Activated CD8-positive, alpha-beta T cell treated with anti-CD3 and anti-CD28 coated beads, Interleukin-2, amount 10 ng/mL, durations not matched to agents 7 days and 5 days (primary cell): ENCODE measurements at regions not wholly inside any gene's neighbourhood (a gene's known extent, or its start where the extent isn't known, plus 50 kb on each side); places are given as distances from the start of the nearest gene placed in this dataset.

Experiments used
- ATAC-seq: fragments of 150-1000 bp; cut with Tn5 transposase; one replicate; pipeline ENCODE4 v1.10.0; 2021; ENCODE audit warnings: moderate library complexity
- CTCF ChIA-PET: fragments of 350-600 bp; sonication (Branson Sonifier 250); formaldehyde crosslinking; loops from one replicate; lab custom pipeline; 2021; ENCODE audit warnings: antibody characterized with exemption; lab: Charles Lee
- POLR2A ChIA-PET: fragments of 350-600 bp; sonication (Branson Sonifier 250); formaldehyde crosslinking; loops from one replicate; lab custom pipeline; 2021; ENCODE audit warnings: antibody characterized with exemption; lab: Charles Lee
- DNase-seq: peaks from one replicate; pipeline ENCODE4 v3.0.0-alpha.2; 2020
- H3K27ac Mint-ChIP-seq: one replicate; pipeline ENCODE4 v1.8.0; 2021; ENCODE audit warnings: mild to moderate bottlenecking, mixed read lengths
- H3K27me3 Mint-ChIP-seq: one replicate; pipeline ENCODE4 v1.8.0; 2021; ENCODE audit warnings: low read depth, mixed read lengths
- H3K36me3 Mint-ChIP-seq: one replicate; pipeline ENCODE4 v1.8.0; 2021; ENCODE audit warnings: low read depth, mixed read lengths
- H3K4me1 Mint-ChIP-seq: one replicate; pipeline ENCODE4 v1.8.0; 2021; ENCODE audit warnings: low read depth, mixed read lengths
- H3K4me3 Mint-ChIP-seq: one replicate; pipeline ENCODE4 v1.8.0; 2021; ENCODE audit warnings: mild to moderate bottlenecking, mixed read lengths
- H3K9me3 Mint-ChIP-seq: one replicate; pipeline ENCODE4 v1.8.0; 2022; ENCODE audit warnings: mixed read lengths; ENCODE audit not compliant: insufficient read depth

DNA sequence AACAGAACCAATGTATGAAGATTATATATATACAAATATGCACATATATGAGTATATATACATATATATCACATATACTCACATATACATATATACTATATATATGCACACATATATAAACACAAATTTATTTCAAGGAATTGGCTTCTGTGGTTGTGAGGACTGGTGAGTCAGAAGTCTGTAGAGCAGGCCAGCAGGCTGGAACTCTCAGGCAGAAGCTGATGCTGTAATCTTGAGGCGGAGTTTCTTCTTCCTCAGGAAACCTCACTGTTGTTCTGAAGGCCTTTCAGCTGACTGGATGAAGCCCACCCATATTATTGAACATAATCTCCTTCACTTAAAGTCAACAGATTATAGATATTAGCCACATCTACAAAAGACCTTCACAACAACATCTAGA lies 143.9 kb upstream of the CREB1 start:
- Mint-ChIP-seq H3K27ac (no peak overlapping the region), H3K4me3 (no peak overlapping the region), H3K27me3 (no peaks in the 10 kb centered on the region), H3K36me3 (no peaks in the 10 kb centered on the region), H3K9me3 (peaks cover 16% of the 10 kb centered on the region), H3K4me1 (peaks cover 2% of the 10 kb centered on the region)
- ATAC-seq (no peak), DNase-seq (no peak)
- ChIA-PET POLR2A (no interaction called here), CTCF (no interaction called here)

DNA sequence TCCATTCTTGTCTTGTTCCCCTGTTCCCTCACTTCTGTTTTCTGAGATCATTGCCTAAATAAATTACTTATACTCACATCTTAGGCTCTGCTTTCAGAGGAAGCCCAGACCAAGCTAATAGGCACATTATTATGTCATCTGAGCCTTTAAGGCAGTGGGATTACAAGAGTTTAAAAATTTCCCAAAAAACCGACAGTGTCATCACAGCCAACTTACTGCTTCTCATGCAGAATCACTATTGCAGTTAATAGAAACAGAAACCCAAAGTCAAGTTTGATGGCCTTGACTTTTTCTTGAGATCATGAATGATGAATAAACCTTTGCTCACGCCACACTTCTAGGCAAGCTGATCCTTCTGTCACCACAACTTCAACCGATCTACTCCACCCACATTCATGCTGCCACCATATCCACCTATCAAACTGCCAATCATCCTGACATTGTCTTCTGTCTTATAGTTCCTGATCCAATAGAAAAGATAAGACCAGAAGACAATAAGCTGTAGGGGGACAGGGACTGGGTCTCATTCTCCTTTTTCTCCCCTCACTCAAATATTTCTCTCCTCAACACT lies 142.7 kb upstream of the CREB1 start:
- H3K9me3 Mint-ChIP-seq, result peaks cover 7% of the 10 kb centered on the region
- H3K36me3 Mint-ChIP-seq, result no peaks in the 10 kb centered on the region
- CTCF ChIA-PET, result no interaction called here
- ATAC-seq (no peak), DNase-seq (no peak)
- H3K27ac Mint-ChIP-seq, result no peak overlapping the region
- H3K4me3 Mint-ChIP-seq, result no peak overlapping the region
- POLR2A ChIA-PET, result no interaction called here
- H3K4me1 Mint-ChIP-seq, result peaks cover 2% of the 10 kb centered on the region
- no peaks in the 10 kb centered on the region for H3K27me3 Mint-ChIP-seq

DNA sequence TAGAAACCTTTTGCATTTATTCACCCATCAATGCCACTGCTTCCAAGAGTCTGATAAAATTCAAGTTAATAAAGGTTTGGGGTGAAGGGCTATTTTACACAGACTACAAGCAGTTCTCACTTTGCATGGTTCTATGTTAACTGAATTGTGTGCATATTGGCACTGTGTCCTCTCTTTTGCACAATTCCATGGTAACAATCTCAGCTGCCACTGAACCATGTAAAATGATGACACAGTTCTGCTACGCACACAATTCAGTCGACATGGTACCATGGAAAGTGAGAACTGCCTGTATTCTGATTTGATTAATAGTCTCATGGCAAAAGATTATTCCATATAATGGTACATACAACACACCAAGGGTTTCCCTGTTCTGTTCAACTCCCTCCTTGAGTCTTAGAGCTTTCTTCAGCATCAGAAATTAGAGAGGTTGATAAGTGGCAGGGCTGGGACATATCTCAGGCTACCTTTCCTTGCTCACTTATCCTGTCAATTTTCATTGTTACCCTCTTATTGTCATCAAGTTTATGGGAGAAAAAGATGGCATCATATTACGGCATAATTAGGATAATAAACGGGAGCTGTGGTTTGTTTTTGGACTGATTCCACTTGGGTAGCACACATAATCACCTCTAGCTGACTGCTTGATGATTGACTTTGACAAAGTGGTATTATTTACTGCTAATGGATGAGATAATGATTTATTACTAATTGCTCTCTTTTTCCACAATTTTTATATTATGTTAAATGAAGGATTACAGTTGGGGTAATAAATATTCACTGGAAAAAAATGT lies 139.3 kb upstream of the CREB1 start:
- DNase-seq, result no peak
- Mint-ChIP-seq H3K36me3 (no peaks in the 10 kb centered on the region), H3K4me1 (peaks cover 2% of the 10 kb centered on the region), H3K9me3 (no peaks in the 10 kb centered on the region), H3K4me3 (no peak overlapping the region), H3K27ac (no peak overlapping the region), H3K27me3 (no peaks in the 10 kb centered on the region)
- ChIA-PET POLR2A (no interaction called here), CTCF (interaction anchor here (0.8 kb wide), 1 partner anchor 29 kb away, joined by 3 read pairs; no protein-coding TSS in a partner anchor)
- no peak for ATAC-seq

DNA sequence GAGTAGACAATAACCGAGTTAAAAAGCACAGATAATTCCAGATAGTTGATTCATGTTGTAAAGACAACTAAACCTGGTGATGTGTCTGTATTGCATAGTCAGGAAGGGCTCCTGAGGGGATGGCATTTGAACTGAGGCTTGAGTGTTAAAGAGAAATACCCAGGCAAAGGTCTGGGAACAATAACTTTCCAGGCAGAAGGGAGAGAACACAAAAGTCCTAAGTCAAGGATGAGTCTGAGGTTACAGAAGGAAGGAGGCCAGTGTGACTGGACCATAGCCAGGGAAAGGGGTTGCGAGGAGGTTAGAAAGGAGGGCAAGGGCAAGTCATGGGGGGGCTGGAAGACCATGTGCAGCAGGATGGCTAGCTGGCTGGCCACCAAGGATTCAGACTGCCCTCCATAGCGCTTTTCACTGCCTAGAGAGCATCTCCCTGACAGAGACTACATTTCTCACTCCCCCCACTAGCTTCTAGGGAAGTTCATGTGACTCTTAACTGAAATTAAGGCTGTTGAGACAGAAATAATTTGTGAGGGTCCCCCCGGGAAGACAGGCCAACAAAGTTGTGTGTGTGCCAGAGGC lies 135.5 kb upstream of the CREB1 start:
- no peak for DNase-seq
- H3K9me3 Mint-ChIP-seq, result no peaks in the 10 kb centered on the region
- no peak overlapping the region for H3K27ac Mint-ChIP-seq
- no peaks in the 10 kb centered on the region for H3K36me3 Mint-ChIP-seq
- peaks cover 3% of the 10 kb centered on the region for H3K27me3 Mint-ChIP-seq
- H3K4me3 Mint-ChIP-seq, result no peak overlapping the region
- H3K4me1 Mint-ChIP-seq, result no peaks in the 10 kb centered on the region
- no peak for ATAC-seq
- ChIA-PET POLR2A (no interaction called here), CTCF (no interaction called here)

DNA sequence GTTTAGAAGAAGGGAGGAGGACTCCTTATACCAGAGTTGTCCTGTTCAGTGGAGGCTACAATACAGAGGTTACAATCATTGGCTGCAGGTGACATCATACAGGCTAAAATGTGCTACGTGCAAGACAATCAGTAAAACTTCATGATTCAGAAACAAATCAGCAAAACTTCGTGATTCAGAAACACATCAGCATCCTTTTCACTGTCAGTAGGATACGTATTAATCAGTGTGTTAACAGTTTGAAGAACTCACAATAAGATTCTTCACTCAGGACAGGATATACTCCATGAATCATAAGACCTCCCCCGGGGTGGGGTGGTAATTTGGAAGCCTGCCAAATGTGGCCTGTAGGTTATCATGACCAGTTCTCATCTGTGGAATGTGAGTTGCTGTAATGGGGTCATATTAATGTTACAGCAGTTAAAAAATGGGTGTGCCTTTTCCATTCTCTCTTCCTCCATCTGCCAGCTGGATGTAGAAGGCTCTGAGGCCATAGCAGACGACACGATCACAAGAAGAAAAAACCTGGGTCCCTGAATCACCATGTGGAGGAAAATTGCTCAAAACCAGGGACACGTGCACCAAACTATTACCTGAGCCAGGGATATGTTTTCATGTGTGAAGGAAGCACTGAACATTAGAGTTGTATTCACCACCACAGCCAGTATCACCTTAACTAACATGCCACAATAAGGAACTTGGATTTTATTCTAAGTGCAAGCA lies 134.8 kb upstream of the CREB1 start:
- DNase-seq (no peak), ATAC-seq (no peak)
- no peak overlapping the region for H3K27ac Mint-ChIP-seq
- no peak overlapping the region for H3K4me3 Mint-ChIP-seq
- no peaks in the 10 kb centered on the region for H3K36me3 Mint-ChIP-seq
- peaks cover 3% of the 10 kb centered on the region for H3K27me3 Mint-ChIP-seq
- no peaks in the 10 kb centered on the region for H3K4me1 Mint-ChIP-seq
- no peaks in the 10 kb centered on the region for H3K9me3 Mint-ChIP-seq
- ChIA-PET CTCF (no interaction called here), POLR2A (no interaction called here)

DNA sequence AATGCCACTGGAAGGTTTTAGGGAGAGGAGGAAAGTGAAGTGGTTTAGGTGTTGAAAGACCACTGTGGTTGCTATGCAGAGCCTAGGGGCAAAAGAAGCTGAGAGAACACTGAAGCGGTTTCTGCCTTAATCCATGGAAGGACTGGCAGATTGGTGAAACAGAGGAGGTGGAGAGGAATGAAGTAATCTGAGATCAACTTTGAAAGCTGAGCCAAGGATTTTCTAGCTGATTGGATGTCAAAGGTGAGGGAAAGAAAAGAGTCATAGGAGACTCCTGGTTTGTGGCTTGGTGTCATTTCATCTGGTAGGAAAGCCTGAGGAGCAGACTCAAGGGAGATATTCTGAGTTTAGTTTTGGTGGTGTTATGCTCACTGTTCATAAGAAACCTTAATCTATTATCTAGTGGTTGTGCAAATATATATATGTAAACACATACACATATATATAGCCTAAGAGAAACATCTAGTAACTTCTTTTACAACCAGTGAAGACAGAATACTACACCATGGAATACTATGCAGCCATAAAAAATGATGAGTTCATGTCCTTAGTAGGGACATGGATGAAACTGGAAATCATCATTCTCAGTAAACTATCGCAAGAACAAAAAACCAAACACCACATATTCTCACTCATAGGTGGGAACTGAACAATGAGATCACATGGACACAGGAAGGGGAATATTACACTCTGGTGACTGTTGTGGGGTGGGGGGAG lies 134.1 kb upstream of the CREB1 start:
- Mint-ChIP-seq H3K4me3 (no peak overlapping the region), H3K27ac (no peak overlapping the region), H3K36me3 (no peaks in the 10 kb centered on the region), H3K27me3 (peaks cover 3% of the 10 kb centered on the region), H3K9me3 (no peaks in the 10 kb centered on the region), H3K4me1 (no peaks in the 10 kb centered on the region)
- ATAC-seq (no peak), DNase-seq (no peak)
- CTCF ChIA-PET, result no interaction called here
- POLR2A ChIA-PET, result no interaction called here

DNA sequence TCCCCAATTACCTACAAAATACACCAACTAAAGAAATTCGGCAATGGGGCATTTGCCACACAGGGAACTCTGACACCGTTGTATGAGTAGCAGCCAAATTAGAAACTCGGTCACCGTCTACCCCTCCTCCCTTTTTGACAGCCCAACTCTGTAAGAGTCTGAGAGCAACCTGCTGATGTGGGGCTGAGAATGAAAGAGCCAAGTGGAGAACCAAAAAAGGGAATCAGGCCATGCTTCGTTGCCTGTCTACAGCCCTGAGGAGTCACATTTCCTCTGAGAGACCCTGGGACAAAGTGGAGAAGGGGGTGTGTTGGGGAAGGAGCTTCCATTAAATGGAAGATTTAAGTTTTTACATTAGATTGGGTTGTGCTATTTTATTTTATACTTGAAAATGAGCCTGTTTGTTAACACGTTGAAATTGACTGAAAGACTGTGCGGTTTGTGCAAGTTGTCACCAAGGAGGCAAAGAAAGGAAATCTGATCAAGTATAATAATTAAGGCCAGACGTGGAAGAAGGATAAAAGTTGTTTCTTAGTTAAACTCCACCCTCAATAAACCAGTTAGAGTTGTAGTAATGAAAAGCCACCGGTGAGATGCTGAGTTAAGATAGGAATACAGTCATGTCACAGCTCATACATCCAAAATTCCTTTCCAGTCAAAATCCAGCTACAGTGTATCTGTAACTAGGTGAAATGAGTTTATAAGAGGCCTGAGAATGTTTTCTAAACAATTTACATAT lies 131.7 kb upstream of the CREB1 start:
- CTCF ChIA-PET, result no interaction called here
- no peaks in the 10 kb centered on the region for H3K36me3 Mint-ChIP-seq
- no peaks in the 10 kb centered on the region for H3K9me3 Mint-ChIP-seq
- H3K4me1 Mint-ChIP-seq, result no peaks in the 10 kb centered on the region
- H3K27me3 Mint-ChIP-seq, result peaks cover 3% of the 10 kb centered on the region
- POLR2A ChIA-PET, result no interaction called here
- no peak overlapping the region for H3K4me3 Mint-ChIP-seq
- ATAC-seq (no peak), DNase-seq (no peak)
- H3K27ac Mint-ChIP-seq, result no peak overlapping the region

DNA sequence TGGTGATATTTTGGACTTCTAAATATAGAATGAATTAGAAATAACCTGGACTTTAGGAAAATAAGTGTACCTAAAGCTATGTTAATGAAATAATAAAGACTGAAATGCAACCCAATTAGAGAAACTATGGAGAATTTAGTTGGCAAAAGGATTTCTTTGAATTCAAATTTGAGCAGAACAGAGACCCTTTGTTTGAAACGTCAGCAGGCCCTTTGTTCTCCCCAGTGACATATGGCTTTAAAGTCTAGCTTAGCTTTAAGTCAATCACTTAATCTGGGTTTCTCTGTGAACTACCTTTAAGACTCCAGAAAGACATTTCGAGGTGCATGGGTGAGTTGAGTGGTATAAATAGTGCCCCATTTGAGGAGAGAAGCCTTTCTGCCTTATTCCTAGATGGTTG lies 130.5 kb upstream of the CREB1 start:
- ATAC-seq, result no peak
- no peak overlapping the region for H3K27ac Mint-ChIP-seq
- H3K4me1 Mint-ChIP-seq, result no peaks in the 10 kb centered on the region
- H3K9me3 Mint-ChIP-seq, result no peaks in the 10 kb centered on the region
- H3K36me3 Mint-ChIP-seq, result no peaks in the 10 kb centered on the region
- CTCF ChIA-PET, result no interaction called here
- H3K27me3 Mint-ChIP-seq, result peaks cover 4% of the 10 kb centered on the region
- no peak for DNase-seq
- POLR2A ChIA-PET, result no interaction called here
- H3K4me3 Mint-ChIP-seq, result no peak overlapping the region

DNA sequence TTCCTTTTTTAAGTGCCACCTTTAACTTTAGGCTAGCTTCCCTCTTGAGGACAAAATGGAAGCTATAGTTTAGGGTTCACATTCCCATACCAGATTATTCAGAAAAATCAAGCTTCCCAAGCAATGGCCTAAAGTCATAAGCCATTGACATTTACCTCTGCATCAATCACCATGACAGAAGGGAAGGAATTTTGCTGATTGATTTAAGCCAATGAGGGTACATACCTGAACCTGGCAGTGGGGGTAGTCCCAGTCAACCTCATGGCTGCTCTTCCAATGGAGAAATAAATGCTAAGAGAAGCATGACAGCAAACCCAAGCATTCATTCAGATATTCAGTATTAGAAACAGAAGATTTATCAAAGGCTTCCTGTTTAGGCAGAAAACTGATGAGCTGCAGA lies 128.4 kb upstream of the CREB1 start:
- H3K36me3 Mint-ChIP-seq, result no peaks in the 10 kb centered on the region
- H3K27me3 Mint-ChIP-seq, result peaks cover 5% of the 10 kb centered on the region
- CTCF ChIA-PET, result no interaction called here
- H3K4me3 Mint-ChIP-seq, result no peak overlapping the region
- H3K4me1 Mint-ChIP-seq, result no peaks in the 10 kb centered on the region
- POLR2A ChIA-PET, result no interaction called here
- H3K9me3 Mint-ChIP-seq, result no peaks in the 10 kb centered on the region
- ATAC-seq (no peak), DNase-seq (no peak)
- no peak overlapping the region for H3K27ac Mint-ChIP-seq

DNA sequence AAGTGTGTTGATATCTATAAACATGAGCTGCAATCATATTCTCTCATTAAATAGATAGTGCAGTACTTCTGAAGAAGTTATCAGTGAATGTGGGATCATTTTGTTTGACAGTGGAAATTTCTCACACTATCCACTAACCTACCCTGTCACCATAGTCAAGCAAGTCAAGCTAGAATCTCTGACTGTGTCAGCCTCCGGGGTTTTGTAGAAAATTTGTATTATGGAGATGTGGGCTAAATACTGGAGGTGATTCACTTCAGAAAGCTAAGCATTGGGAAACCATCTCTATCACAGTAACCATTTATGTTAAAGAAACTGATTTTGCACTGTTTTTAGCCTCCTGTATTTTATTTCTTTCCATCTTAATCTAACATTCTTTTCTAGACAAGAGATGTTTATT lies 126.6 kb upstream of the CREB1 start:
- Mint-ChIP-seq H3K27me3 (peaks cover 3% of the 10 kb centered on the region), H3K9me3 (no peaks in the 10 kb centered on the region), H3K4me3 (no peak overlapping the region), H3K4me1 (no peaks in the 10 kb centered on the region), H3K36me3 (no peaks in the 10 kb centered on the region), H3K27ac (no peak overlapping the region)
- ChIA-PET POLR2A (no interaction called here), CTCF (no interaction called here)
- DNase-seq (no peak), ATAC-seq (no peak)

DNA sequence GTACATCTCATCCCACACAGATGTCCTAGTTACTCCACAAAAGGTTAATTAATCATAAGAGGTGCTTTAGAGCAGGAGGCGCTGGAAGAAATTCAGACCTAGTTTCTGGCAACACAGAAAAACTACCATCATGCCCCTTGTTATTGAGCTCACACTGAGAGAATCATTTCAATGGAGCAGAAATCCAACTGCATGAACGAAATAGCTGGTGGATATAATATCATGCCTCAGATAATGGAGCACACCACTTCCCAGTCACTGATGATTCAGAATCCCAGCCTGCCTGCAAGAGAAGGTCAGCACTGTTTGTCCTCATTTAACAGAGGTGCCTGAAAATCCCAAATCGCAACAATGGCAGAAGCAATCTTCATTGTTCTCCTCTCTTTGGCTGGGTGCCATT lies 125.8 kb upstream of the CREB1 start:
- Mint-ChIP-seq H3K36me3 (no peaks in the 10 kb centered on the region), H3K9me3 (no peaks in the 10 kb centered on the region), H3K27ac (no peak overlapping the region), H3K27me3 (peaks cover 3% of the 10 kb centered on the region), H3K4me3 (no peak overlapping the region), H3K4me1 (no peaks in the 10 kb centered on the region)
- ATAC-seq, result no peak
- POLR2A ChIA-PET, result no interaction called here
- DNase-seq, result no peak
- CTCF ChIA-PET, result no interaction called here
